HL-60 (cell line): ENCODE measurements at regions not wholly inside any gene's neighbourhood (a gene's known extent, or its start where the extent isn't known, plus 50 kb on each side); places are given as distances from the start of the nearest gene placed in this dataset.

Source experiments
- DNase-seq, 2 experiments: peaks; one replicate each; pipeline ENCODE4 v3.0.0-alpha.2; 2010 to 2020; ENCODE audit warnings: low read depth in 1 of 2, low spot score in 1 of 2
- H3K27ac ChIP-seq: fragments of 250-450 bp; sonication (Bioruptor Pico); replicated peaks from 2 replicates; pipeline ENCODE4 v1.5.1; 2020; ENCODE audit warnings: mild to moderate bottlenecking, moderate library complexity
- H3K27me3 ChIP-seq: fragments of 250-450 bp; sonication (Bioruptor Pico); 2 replicates; pipeline ENCODE4 v1.5.1; 2021; ENCODE audit warnings: mild to moderate bottlenecking, moderate library complexity; ENCODE audit not compliant: insufficient read depth, poor library complexity, severe bottlenecking
- H3K4me3 ChIP-seq: replicated peaks from 2 replicates; pipeline ENCODE4 v1.5.1; 2011; ENCODE audit warnings: mild to moderate bottlenecking, control low read depth, low read length; ENCODE audit not compliant: insufficient read depth
- CTCF ChIP-seq: IDR thresholded peaks from one replicate; pipeline ENCODE4 v1.5.1; 2011; ENCODE audit warnings: low read length, control low read depth, inconsistent platforms; ENCODE audit not compliant: insufficient read depth
- GABPA ChIP-seq: IDR thresholded peaks from 2 replicates; pipeline ENCODE4 v1.6.1; 2012; ENCODE audit warnings: low read depth
- POLR2AphosphoS5 ChIP-seq: IDR thresholded peaks from 2 replicates; pipeline ENCODE4 v1.6.1; 2012; ENCODE audit warnings: low read depth
- REST ChIP-seq: IDR thresholded peaks from 2 replicates; pipeline ENCODE4 v1.6.1; 2012; ENCODE audit warnings: low read depth; ENCODE audit not compliant: insufficient replicate concordance
- SPI1 ChIP-seq: IDR thresholded peaks from 2 replicates; pipeline ENCODE4 v1.6.1; 2012; ENCODE audit warnings: low read depth, mild to moderate bottlenecking, borderline replicate concordance

GRCh38 chr5:152135827-152136226 lies 211.2 kb upstream of the GLRA1 start:
- no peaks in the 10 kb centered on the region for H3K27me3 ChIP-seq
- TF ChIP-seq SPI1 (no peak), REST (no peak), GABPA (no peak), CTCF (no peak), POLR2AphosphoS5 (no peak)
- DNase-seq: no peak
- H3K4me3 ChIP-seq: no peak overlapping the region
- no peak overlapping the region for H3K27ac ChIP-seq

- no peak for TF ChIP-seq GABPA
- no peak for TF ChIP-seq CTCF
- TF ChIP-seq REST: no peak
- no peak for TF ChIP-seq POLR2AphosphoS5
- Histone ChIP-seq H3K27me3 (no peaks in the 10 kb centered on the region), H3K27ac (no peak overlapping the region)
Measured at GRCh38 chr5:152125661-152126205, 201.1 kb upstream of the GLRA1 start.

GRCh38 chr5:152124409-152125041 lies 199.9 kb upstream of the GLRA1 start:
- no peaks in the 10 kb centered on the region for H3K27me3 ChIP-seq

More at GRCh38 chr5:152125661-152126205, 201.1 kb upstream of the GLRA1 start:
- no peak overlapping the region for H3K4me3 ChIP-seq
- no peak for DNase-seq

GRCh38 chr5:152118676-152119470 lies 194.2 kb upstream of the GLRA1 start:
- H3K4me3 ChIP-seq: no peak overlapping the region
- no peak overlapping the region for H3K27ac ChIP-seq
- no peaks in the 10 kb centered on the region for H3K27me3 ChIP-seq
- TF ChIP-seq SPI1 (no peak), CTCF (no peak), REST (no peak), GABPA (no peak)
- DNase-seq: no peak

More at GRCh38 chr5:152124409-152125041, 199.9 kb upstream of the GLRA1 start:
- DNase-seq: no peak
- no peak for TF ChIP-seq POLR2AphosphoS5
- no peak overlapping the region for H3K4me3 ChIP-seq
- H3K27ac ChIP-seq: no peak overlapping the region
